ENCODE measurements at regions not wholly inside any gene's neighbourhood (a gene's known extent, or its start where the extent isn't known, plus 50 kb on each side); places are given as distances from the start of the nearest gene placed in this dataset.
A peak's percentile ranks its signal among the peaks of the same experiment; 100 is the strongest.

DNA sequence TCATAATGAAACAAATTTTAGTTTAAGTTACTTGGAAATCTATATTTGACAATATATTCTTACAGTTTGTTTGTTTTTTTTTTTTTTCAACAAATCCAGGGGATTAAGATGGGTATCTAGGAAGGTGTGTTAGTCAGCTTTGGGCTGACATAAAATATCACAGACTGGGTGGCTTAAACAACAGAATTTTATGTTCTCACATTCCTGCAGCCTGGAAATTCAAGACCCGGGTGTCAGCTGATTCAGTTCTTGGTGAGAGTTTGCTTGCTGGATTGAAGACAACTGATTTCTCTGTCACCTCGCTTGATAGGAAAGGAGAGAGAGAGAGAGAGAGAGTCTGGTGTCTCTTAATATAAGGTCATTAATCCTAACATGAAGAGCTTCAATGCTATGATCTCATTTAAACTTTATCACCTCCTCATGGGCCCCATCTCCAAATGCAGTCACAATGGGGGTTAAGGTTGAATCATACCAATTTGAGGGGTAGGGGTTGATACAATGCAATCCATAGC lies 465.2 kb downstream of the CENPC start:
- H3K27ac ChIP-seq (ENCODE audit: insufficient read depth, low read length), result no peak overlapping the region
- H2AFZ ChIP-seq (ENCODE audit: low read length), result no peak overlapping the region
- H3K9ac ChIP-seq (ENCODE audit: insufficient read depth, low read length), result no peak overlapping the region
- DNase-seq (ENCODE audit: low read depth in 2 of 2), result no peak
- no peak overlapping the region for H3K4me2 ChIP-seq (ENCODE audit: extremely low read depth, insufficient read depth, low read length)
- H3K9me3 ChIP-seq (ENCODE audit: control insufficient read depth, insufficient read depth, low read depth, low read length), result no peaks in the 10 kb centered on the region
- H3K36me3 ChIP-seq (ENCODE audit: control insufficient read depth, insufficient read depth, low read length), result no peaks in the 10 kb centered on the region
- H4K20me1 ChIP-seq (ENCODE audit: control insufficient read depth, extremely low read depth, insufficient read depth, low read length), result no peaks in the 10 kb centered on the region
- TF ChIP-seq, protein P1, sequence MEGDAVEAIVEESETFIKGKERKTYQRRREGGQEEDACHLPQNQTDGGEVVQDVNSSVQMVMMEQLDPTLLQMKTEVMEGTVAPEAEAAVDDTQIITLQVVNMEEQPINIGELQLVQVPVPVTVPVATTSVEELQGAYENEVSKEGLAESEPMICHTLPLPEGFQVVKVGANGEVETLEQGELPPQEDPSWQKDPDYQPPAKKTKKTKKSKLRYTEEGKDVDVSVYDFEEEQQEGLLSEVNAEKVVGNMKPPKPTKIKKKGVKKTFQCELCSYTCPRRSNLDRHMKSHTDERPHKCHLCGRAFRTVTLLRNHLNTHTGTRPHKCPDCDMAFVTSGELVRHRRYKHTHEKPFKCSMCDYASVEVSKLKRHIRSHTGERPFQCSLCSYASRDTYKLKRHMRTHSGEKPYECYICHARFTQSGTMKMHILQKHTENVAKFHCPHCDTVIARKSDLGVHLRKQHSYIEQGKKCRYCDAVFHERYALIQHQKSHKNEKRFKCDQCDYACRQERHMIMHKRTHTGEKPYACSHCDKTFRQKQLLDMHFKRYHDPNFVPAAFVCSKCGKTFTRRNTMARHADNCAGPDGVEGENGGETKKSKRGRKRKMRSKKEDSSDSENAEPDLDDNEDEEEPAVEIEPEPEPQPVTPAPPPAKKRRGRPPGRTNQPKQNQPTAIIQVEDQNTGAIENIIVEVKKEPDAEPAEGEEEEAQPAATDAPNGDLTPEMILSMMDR (conservative IDR thresholded peaks at IDR 0.05 in 1 of 2, IDR thresholded peaks at IDR 0.05 in 1 of 2; ENCODE audit: low read depth in 1 of 2, low read length in 2 of 2), result no peak
- TF ChIP-seq EZH2 (IDR thresholded peaks at IDR 0.05; ENCODE audit: low read length, missing control alignments), result no peak
- no peaks in the 10 kb centered on the region for H3K79me2 ChIP-seq (ENCODE audit: control insufficient read depth, insufficient read depth, low read length)
- H3K27me3 ChIP-seq (ENCODE audit: control insufficient read depth, insufficient read depth, low read length), result no peaks in the 10 kb centered on the region
- no peaks in the 10 kb centered on the region for H3K4me1 ChIP-seq (ENCODE audit: control insufficient read depth, extremely low read depth, insufficient read depth, low read length)
- no peak overlapping the region for H3K4me3 ChIP-seq (replicated peaks in 1 of 4; ENCODE audit: control extremely low read depth in 1 of 4, insufficient read depth in 1 of 4, low read depth in 3 of 4, low read length in 4 of 4)

GRCh38 chr4:67071641-67072040 lies 473.7 kb downstream of the CENPC start:
- H2AFZ ChIP-seq (ENCODE audit: low read length), result no peak overlapping the region
- H3K36me3 ChIP-seq (ENCODE audit: control insufficient read depth, insufficient read depth, low read length), result no peaks in the 10 kb centered on the region
- H3K9ac ChIP-seq (ENCODE audit: insufficient read depth, low read length), result no peak overlapping the region
- no peak overlapping the region for H3K4me2 ChIP-seq (ENCODE audit: extremely low read depth, insufficient read depth, low read length)
- H3K27me3 ChIP-seq (ENCODE audit: control insufficient read depth, insufficient read depth, low read length), result no peaks in the 10 kb centered on the region
- no peaks in the 10 kb centered on the region for H3K9me3 ChIP-seq (ENCODE audit: control insufficient read depth, insufficient read depth, low read depth, low read length)
- no peaks in the 10 kb centered on the region for H3K79me2 ChIP-seq (ENCODE audit: control insufficient read depth, insufficient read depth, low read length)
- H3K27ac ChIP-seq (ENCODE audit: insufficient read depth, low read length), result no peak overlapping the region
- no peaks in the 10 kb centered on the region for H3K4me1 ChIP-seq (ENCODE audit: control insufficient read depth, extremely low read depth, insufficient read depth, low read length)
- no peak for DNase-seq (ENCODE audit: low read depth in 2 of 2)
- H4K20me1 ChIP-seq (ENCODE audit: control insufficient read depth, extremely low read depth, insufficient read depth, low read length), result no peaks in the 10 kb centered on the region
- no peak overlapping the region for H3K4me3 ChIP-seq (replicated peaks in 1 of 4; ENCODE audit: control extremely low read depth in 1 of 4, insufficient read depth in 1 of 4, low read depth in 3 of 4, low read length in 4 of 4)
- TF ChIP-seq, protein P1 (conservative IDR thresholded peaks at IDR 0.05 in 1 of 2, IDR thresholded peaks at IDR 0.05 in 1 of 2; ENCODE audit: low read depth in 1 of 2, low read length in 2 of 2), result no peak
- TF ChIP-seq EZH2 (IDR thresholded peaks at IDR 0.05; ENCODE audit: low read length, missing control alignments), result no peak

GRCh38 chr4:67055319-67055718 lies 490.0 kb downstream of the CENPC start:
- Histone ChIP-seq H4K20me1 (ENCODE audit: control insufficient read depth, extremely low read depth, insufficient read depth, low read length) (no peaks in the 10 kb centered on the region), H3K9me3 (ENCODE audit: control insufficient read depth, insufficient read depth, low read depth, low read length) (no peaks in the 10 kb centered on the region), H3K4me3 (replicated peaks in 1 of 4; ENCODE audit: control extremely low read depth in 1 of 4, insufficient read depth in 1 of 4, low read depth in 3 of 4, low read length in 4 of 4) (no peak overlapping the region), H3K27me3 (ENCODE audit: control insufficient read depth, insufficient read depth, low read length) (no peaks in the 10 kb centered on the region), H3K79me2 (ENCODE audit: control insufficient read depth, insufficient read depth, low read length) (no peaks in the 10 kb centered on the region), H3K9ac (ENCODE audit: insufficient read depth, low read length) (no peak overlapping the region), H3K27ac (ENCODE audit: insufficient read depth, low read length) (no peak overlapping the region), H3K36me3 (ENCODE audit: control insufficient read depth, insufficient read depth, low read length) (no peaks in the 10 kb centered on the region), H2AFZ (ENCODE audit: low read length) (no peak overlapping the region), H3K4me1 (ENCODE audit: control insufficient read depth, extremely low read depth, insufficient read depth, low read length) (no peaks in the 10 kb centered on the region), H3K4me2 (ENCODE audit: extremely low read depth, insufficient read depth, low read length) (no peak overlapping the region)
- no peak for TF ChIP-seq EZH2 (IDR thresholded peaks at IDR 0.05; ENCODE audit: low read length, missing control alignments)
- TF ChIP-seq, protein P1 (conservative IDR thresholded peaks at IDR 0.05 in 1 of 2, IDR thresholded peaks at IDR 0.05 in 1 of 2; ENCODE audit: low read depth in 1 of 2, low read length in 2 of 2), result no peak
- peak in 1 of 2 donors; percentile 4 for DNase-seq (ENCODE audit: low read depth in 2 of 2)
